DOHH2 (cell line): ENCODE measurements at regions not wholly inside any gene's neighbourhood (a gene's known extent, or its start where the extent isn't known, plus 50 kb on each side); places are given as distances from the start of the nearest gene placed in this dataset.

Experiments
- H3F3A ChIP-seq: fragments of 200-600 bp; sonication (generic), shearing (Covaris generic); 2 replicates; pipeline ENCODE4 v1.6.0; 2016; ENCODE audit warnings: antibody characterized with exemption, mild to moderate bottlenecking; ENCODE audit not compliant: control insufficient read depth, insufficient read depth
- H3K27ac ChIP-seq: fragments of 200-600 bp; sonication (generic); 2 replicates; pipeline ENCODE4 v1.5.1; 2014; ENCODE audit warnings: low read depth, mild to moderate bottlenecking, low read length, moderate library complexity
- H3K27me3 ChIP-seq: fragments of 200-600 bp; sonication (generic); 2 replicates; pipeline ENCODE4 v1.6.1; 2014; ENCODE audit warnings: mild to moderate bottlenecking, low read length, mixed read lengths; ENCODE audit not compliant: control insufficient read depth
- H3K36me3 ChIP-seq: fragments of 200-600 bp; sonication (generic); 2 replicates; pipeline ENCODE4 v1.6.1; 2014; ENCODE audit warnings: mild to moderate bottlenecking, low read length, moderate library complexity, mixed read lengths; ENCODE audit not compliant: control insufficient read depth
- H3K4me1 ChIP-seq: fragments of 200-600 bp; sonication (generic); 2 replicates; pipeline ENCODE4 v1.6.1; 2014; ENCODE audit warnings: mild to moderate bottlenecking, low read length, mixed read lengths; ENCODE audit not compliant: control insufficient read depth
- H3K4me2 ChIP-seq: fragments of 200-600 bp; sonication (generic); 2 replicates; pipeline ENCODE4 v1.6.0; 2014; ENCODE audit warnings: mild to moderate bottlenecking, low read length, moderate library complexity
- H3K4me3 ChIP-seq: fragments of 200-600 bp; sonication (generic); 2 replicates; pipeline ENCODE4 v1.5.1; 2014; ENCODE audit warnings: mild to moderate bottlenecking, low read length, mixed read lengths
- H3K79me2 ChIP-seq: fragments of 200-600 bp; sonication (generic); 2 replicates; pipeline ENCODE4 v1.6.1; 2014; ENCODE audit warnings: mild to moderate bottlenecking, low read length, mixed read lengths; ENCODE audit not compliant: control insufficient read depth
- H3K9me2 ChIP-seq: fragments of 200-600 bp; sonication (generic); replicated peaks from 2 replicates; pipeline ENCODE4 v1.6.1; 2014; ENCODE audit warnings: mild to moderate bottlenecking, low read length, mixed read lengths; ENCODE audit not compliant: control insufficient read depth
- H3K9me3 ChIP-seq: fragments of 200-600 bp; sonication (generic); 2 replicates; pipeline ENCODE4 v1.6.1; 2014; ENCODE audit warnings: antibody characterized with exemption, low read length, mixed read lengths; ENCODE audit not compliant: control insufficient read depth, insufficient read depth
- H4K20me1 ChIP-seq: fragments of 200-600 bp; sonication (generic); 2 replicates; pipeline ENCODE4 v1.6.0; 2014; ENCODE audit warnings: low read depth, mild to moderate bottlenecking, antibody characterized with exemption, low read length, moderate library complexity; ENCODE audit not compliant: control insufficient read depth, insufficient read depth
- CTCF ChIP-seq: fragments of 200-600 bp; sonication (generic); IDR thresholded peaks from one replicate; pipeline ENCODE4 v1.5.1; 2014; ENCODE audit warnings: antibody characterized with exemption, mild to moderate bottlenecking, low read depth, low read length; ENCODE audit not compliant: poor library complexity, severe bottlenecking
- EZH2phosphoT487 ChIP-seq: fragments of 200-600 bp; sonication (generic); IDR thresholded peaks from 2 replicates; pipeline ENCODE4 v1.6.1; 2017; ENCODE audit warnings: borderline replicate concordance, mild to moderate bottlenecking, antibody characterized with exemption, low read length, moderate library complexity, mixed read lengths

GRCh38 chr6:112667427-112667826 is 320.3 kb downstream of the RFPL4B start:
- no peaks in the 10 kb centered on the region for H3K9me2 ChIP-seq
- no peaks in the 10 kb centered on the region for H4K20me1 ChIP-seq
- H3K4me3 ChIP-seq = no peak overlapping the region
- H3K9me3 ChIP-seq = no peaks in the 10 kb centered on the region
- no peaks in the 10 kb centered on the region for H3K36me3 ChIP-seq
- no peak overlapping the region for H3K4me2 ChIP-seq
- no peaks in the 10 kb centered on the region for H3K27me3 ChIP-seq
- no peaks in the 10 kb centered on the region for H3F3A ChIP-seq
- no peaks in the 10 kb centered on the region for H3K79me2 ChIP-seq
- no peak overlapping the region for H3K27ac ChIP-seq
- H3K4me1 ChIP-seq = no peaks in the 10 kb centered on the region
- no peak for TF ChIP-seq EZH2phosphoT487
- no peak for TF ChIP-seq CTCF

- Histone ChIP-seq H3K9me3 (no peaks in the 10 kb centered on the region), H3K79me2 (no peaks in the 10 kb centered on the region), H3K27me3 (no peaks in the 10 kb centered on the region), H3K4me3 (no peak overlapping the region), H4K20me1 (no peaks in the 10 kb centered on the region), H3K4me2 (no peak overlapping the region), H3K4me1 (no peaks in the 10 kb centered on the region), H3K36me3 (no peaks in the 10 kb centered on the region), H3F3A (no peaks in the 10 kb centered on the region), H3K27ac (no peak overlapping the region), H3K9me2 (no peaks in the 10 kb centered on the region)
- TF ChIP-seq EZH2phosphoT487 (no peak), CTCF (no peak)
Measured at GRCh38 chr6:112680091-112680490, 333.0 kb downstream of the RFPL4B start.

GRCh38 chr6:112682071-112682470 is 334.9 kb downstream of the RFPL4B start:
- no peaks in the 10 kb centered on the region for H3K9me2 ChIP-seq
- no peaks in the 10 kb centered on the region for H3F3A ChIP-seq
- no peaks in the 10 kb centered on the region for H3K4me1 ChIP-seq
- no peaks in the 10 kb centered on the region for H3K27me3 ChIP-seq
- no peaks in the 10 kb centered on the region for H3K79me2 ChIP-seq
- H3K9me3 ChIP-seq = no peaks in the 10 kb centered on the region
- no peak overlapping the region for H3K4me3 ChIP-seq
- H3K36me3 ChIP-seq = no peaks in the 10 kb centered on the region
- no peak overlapping the region for H3K27ac ChIP-seq
- no peaks in the 10 kb centered on the region for H4K20me1 ChIP-seq
- TF ChIP-seq CTCF (no peak), EZH2phosphoT487 (no peak)
- H3K4me2 ChIP-seq = no peak overlapping the region

GRCh38 chr6:112683106-112683505 is 336.0 kb downstream of the RFPL4B start:
- H3K4me3 ChIP-seq = no peak overlapping the region
- no peaks in the 10 kb centered on the region for H3K27me3 ChIP-seq
- H3K4me2 ChIP-seq = no peak overlapping the region
- H3K4me1 ChIP-seq = no peaks in the 10 kb centered on the region
- no peaks in the 10 kb centered on the region for H3K9me2 ChIP-seq
- H3F3A ChIP-seq = no peaks in the 10 kb centered on the region
- H3K9me3 ChIP-seq = no peaks in the 10 kb centered on the region
- H4K20me1 ChIP-seq = no peaks in the 10 kb centered on the region
- no peaks in the 10 kb centered on the region for H3K36me3 ChIP-seq
- H3K27ac ChIP-seq = no peak overlapping the region
- no peak for TF ChIP-seq EZH2phosphoT487
- TF ChIP-seq CTCF = no peak
- no peaks in the 10 kb centered on the region for H3K79me2 ChIP-seq
